ENCODE measurements at regions not wholly inside any gene's neighbourhood (a gene's known extent, or its start where the extent isn't known, plus 50 kb on each side); places are given as distances from the start of the nearest gene placed in this dataset.
A peak's percentile ranks its signal among the peaks of the same experiment; 100 is the strongest.
"Not testable (repeated sequence)": the region's sequence is repeated elsewhere in the genome, so short reads cannot be mapped to it uniquely, and the experiment has no call there.

DNA sequence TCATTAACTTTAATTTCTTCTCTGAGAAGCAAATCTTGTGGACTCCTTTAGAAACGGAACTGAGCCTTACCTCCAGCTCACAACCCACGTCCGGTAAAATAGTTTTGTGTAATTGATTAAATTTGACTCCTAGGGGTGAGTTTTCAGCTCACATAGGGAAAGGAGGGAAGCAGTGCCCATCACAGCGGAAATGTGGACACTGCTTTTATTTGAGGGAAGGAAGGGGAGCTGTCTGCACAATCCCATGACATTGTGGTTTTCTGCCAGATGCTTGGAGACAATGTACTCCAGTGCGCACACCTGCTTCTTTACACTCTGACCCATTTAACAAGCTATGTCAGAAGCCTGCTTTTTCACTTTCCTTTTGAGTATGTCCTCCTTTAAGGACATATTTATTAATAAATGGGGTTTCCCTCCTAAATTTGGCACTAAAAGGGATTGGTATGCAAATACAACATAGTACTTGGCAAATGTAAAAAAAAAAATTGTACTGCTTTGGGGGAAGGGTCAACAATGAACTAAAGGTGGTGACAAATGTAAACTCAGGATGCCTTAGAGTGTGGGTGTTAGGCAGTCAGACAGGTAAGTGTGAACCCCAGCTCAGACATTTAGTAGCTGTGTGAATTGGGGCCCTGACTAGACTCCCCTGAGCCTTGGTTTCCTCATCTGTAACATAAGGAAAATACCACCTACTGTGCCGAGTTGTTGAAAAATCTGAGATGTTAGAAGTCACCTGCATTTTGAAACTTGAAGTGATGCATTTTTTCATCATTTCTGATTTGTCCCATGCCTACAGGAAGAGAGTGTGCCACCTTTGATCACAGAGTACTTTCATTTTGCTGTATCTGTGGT is 90.2 kb upstream of the KLF6 start:
- no peaks in the 10 kb centered on the region for H4K20me1 ChIP-seq (ENCODE audit: control insufficient read depth, insufficient read depth, low read length, poor library complexity, severe bottlenecking)
- no peaks in the 10 kb centered on the region for H3K27me3 ChIP-seq (replicated peaks in 1 of 4; ENCODE audit: control extremely low read depth in 1 of 4, control insufficient read depth in 3 of 4, insufficient read depth in 4 of 4, low read length in 3 of 4)
- H3K4me2 ChIP-seq (replicated peaks; ENCODE audit: low read depth, low read length, poor library complexity, severe bottlenecking): peak overlapping the region; percentile 71
- ChIA-PET CTCF (interaction anchor here (0.7 to 2.3 kb wide), 8 partner anchors 11 to 90 kb away, joined by 3 to 11 read pairs (median 3); partner anchors contain the start of gene KLF6), POLR2A (interaction anchor here (0.7 to 1.8 kb wide), 8 partner anchors 9 to 139 kb away, joined by 3 to 23 read pairs (median 4); partner anchors contain the start of gene KLF6)
- peaks cover 44 to 50% of the 10 kb centered on the region in 2 donors for H3K4me1 ChIP-seq (ENCODE audit: control insufficient read depth in 2 of 2, insufficient read depth in 2 of 2, low read length in 2 of 2)
- DNase-seq (peak; percentile 92), ATAC-seq (ENCODE audit: low read depth) (peak; percentile 59)
- H3K27ac ChIP-seq (ENCODE audit: low read length in 2 of 2): peak overlapping the region; percentile 89 to 99
- H2AFZ ChIP-seq (ENCODE audit: insufficient read depth, low read depth, low read length, poor library complexity, severe bottlenecking): no peak overlapping the region
- TF ChIP-seq, protein P1, sequence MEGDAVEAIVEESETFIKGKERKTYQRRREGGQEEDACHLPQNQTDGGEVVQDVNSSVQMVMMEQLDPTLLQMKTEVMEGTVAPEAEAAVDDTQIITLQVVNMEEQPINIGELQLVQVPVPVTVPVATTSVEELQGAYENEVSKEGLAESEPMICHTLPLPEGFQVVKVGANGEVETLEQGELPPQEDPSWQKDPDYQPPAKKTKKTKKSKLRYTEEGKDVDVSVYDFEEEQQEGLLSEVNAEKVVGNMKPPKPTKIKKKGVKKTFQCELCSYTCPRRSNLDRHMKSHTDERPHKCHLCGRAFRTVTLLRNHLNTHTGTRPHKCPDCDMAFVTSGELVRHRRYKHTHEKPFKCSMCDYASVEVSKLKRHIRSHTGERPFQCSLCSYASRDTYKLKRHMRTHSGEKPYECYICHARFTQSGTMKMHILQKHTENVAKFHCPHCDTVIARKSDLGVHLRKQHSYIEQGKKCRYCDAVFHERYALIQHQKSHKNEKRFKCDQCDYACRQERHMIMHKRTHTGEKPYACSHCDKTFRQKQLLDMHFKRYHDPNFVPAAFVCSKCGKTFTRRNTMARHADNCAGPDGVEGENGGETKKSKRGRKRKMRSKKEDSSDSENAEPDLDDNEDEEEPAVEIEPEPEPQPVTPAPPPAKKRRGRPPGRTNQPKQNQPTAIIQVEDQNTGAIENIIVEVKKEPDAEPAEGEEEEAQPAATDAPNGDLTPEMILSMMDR (IDR thresholded peaks at IDR 0.05): no peak
- TF ChIP-seq EZH2 (IDR thresholded peaks at IDR 0.05; ENCODE audit: borderline replicate concordance, insufficient read depth, low read depth, low read length, poor library complexity, severe bottlenecking): no peak
- no peaks in the 10 kb centered on the region for H3K9me3 Mint-ChIP-seq (ENCODE audit: insufficient read depth)
- H3K9ac ChIP-seq (ENCODE audit: low read length): peak overlapping the region; percentile 62
- H3K4me1 Mint-ChIP-seq: peaks cover 52% of the 10 kb centered on the region
- no peaks in the 10 kb centered on the region for H3K36me3 ChIP-seq (replicated peaks in 1 of 2; ENCODE audit: control extremely low read depth in 1 of 2, control insufficient read depth in 1 of 2, extremely low read depth in 1 of 2, insufficient read depth in 2 of 2, low read length in 1 of 2)
- H3K9me3 ChIP-seq (ENCODE audit: control extremely low read depth in 1 of 3, control insufficient read depth in 2 of 3, insufficient read depth in 1 of 3, low read length in 2 of 3): no peaks in the 10 kb centered on the region
- no peaks in the 10 kb centered on the region for H3K79me2 ChIP-seq (ENCODE audit: control insufficient read depth, insufficient read depth, low read length)
- intact Hi-C loops (cut with micrococcal nuclease): loop anchor here (1.0 to 10.0 kb wide), 5 partner anchors 27 to 780 kb away; no protein-coding TSS in a partner anchor
- peak overlapping the region; percentile 80 for H3K4me3 Mint-ChIP-seq
- no peaks in the 10 kb centered on the region for H3K27me3 Mint-ChIP-seq
- H3K4me3 ChIP-seq (ENCODE audit: control extremely low read depth in 1 of 5, extremely low read depth in 1 of 5, insufficient read depth in 1 of 5, low read depth in 2 of 5, low read length in 4 of 5): peak overlapping the region in 3 of 5 experiments; percentile 2 to 18 (median 10)
- 17% methylated on average over 1 of the region's 6 CpGs for WGBS (ENCODE audit: insufficient coverage)
- peak overlapping the region; percentile 99 for H3K27ac Mint-ChIP-seq

DNA sequence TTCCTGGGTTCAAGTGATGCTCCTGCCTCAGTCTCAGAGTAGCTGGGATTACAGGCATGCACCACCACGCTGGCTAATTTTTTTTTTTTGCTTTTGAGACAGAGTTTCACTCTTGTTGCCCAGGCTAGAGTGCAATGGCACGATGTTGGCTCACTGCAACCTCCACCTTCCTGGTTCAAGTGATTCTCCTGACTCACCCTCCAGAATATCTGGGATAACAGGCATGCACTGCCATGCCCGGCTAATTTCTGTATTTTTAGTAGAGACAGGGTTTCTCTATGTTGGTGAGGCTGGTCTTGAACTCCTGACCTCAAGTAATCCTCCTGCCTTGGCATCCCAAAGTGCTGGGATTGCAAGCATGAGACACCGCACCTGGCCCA is 89.6 kb upstream of the KLF6 start:
- peak overlapping the region; percentile 71 for H3K4me2 ChIP-seq (replicated peaks; ENCODE audit: low read depth, low read length, poor library complexity, severe bottlenecking)
- not testable (repeated sequence) for H3K36me3 ChIP-seq (replicated peaks in 1 of 2; ENCODE audit: control extremely low read depth in 1 of 2, control insufficient read depth in 1 of 2, extremely low read depth in 1 of 2, insufficient read depth in 2 of 2, low read length in 1 of 2); H3K9me3 ChIP-seq (ENCODE audit: control extremely low read depth in 1 of 3, control insufficient read depth in 2 of 3, insufficient read depth in 1 of 3, low read length in 2 of 3); H3K9me3 Mint-ChIP-seq (ENCODE audit: insufficient read depth); DNase-seq; H3K27me3 ChIP-seq (replicated peaks in 1 of 4; ENCODE audit: control extremely low read depth in 1 of 4, control insufficient read depth in 3 of 4, insufficient read depth in 4 of 4, low read length in 3 of 4); ATAC-seq (ENCODE audit: low read depth); H3K79me2 ChIP-seq (ENCODE audit: control insufficient read depth, insufficient read depth, low read length); H3K27me3 Mint-ChIP-seq; H2AFZ ChIP-seq (ENCODE audit: insufficient read depth, low read depth, low read length, poor library complexity, severe bottlenecking); H4K20me1 ChIP-seq (ENCODE audit: control insufficient read depth, insufficient read depth, low read length, poor library complexity, severe bottlenecking)
- intact Hi-C loops (cut with micrococcal nuclease): loop anchor here (10.0 kb wide), 4 partner anchors 160 to 780 kb away; no protein-coding TSS in a partner anchor
- peaks cover 44 to 50% of the 10 kb centered on the region in 2 donors for H3K4me1 ChIP-seq (ENCODE audit: control insufficient read depth in 2 of 2, insufficient read depth in 2 of 2, low read length in 2 of 2)
- H3K27ac ChIP-seq (ENCODE audit: low read length in 2 of 2): peak overlapping the region; percentile 89 to 99
- ChIA-PET CTCF (interaction anchor here (0.7 to 2.3 kb wide), 5 partner anchors 21 to 63 kb away, joined by 3 to 11 read pairs (median 3); no protein-coding TSS in a partner anchor), POLR2A (interaction anchor here (0.8 to 1.8 kb wide), 5 partner anchors 23 to 89 kb away, joined by 3 to 23 read pairs (median 3); partner anchors contain the start of gene KLF6)
- H3K4me1 Mint-ChIP-seq: peaks cover 52% of the 10 kb centered on the region
- H3K4me3 ChIP-seq (ENCODE audit: control extremely low read depth in 1 of 5, extremely low read depth in 1 of 5, insufficient read depth in 1 of 5, low read depth in 2 of 5, low read length in 4 of 5): peak overlapping the region in 3 of 5 experiments; percentile 2 to 18 (median 10)
- H3K27ac Mint-ChIP-seq: peak overlapping the region; percentile 99
- WGBS (ENCODE audit: insufficient coverage): 57% methylated on average over 3 of the region's 4 CpGs
- peak overlapping the region; percentile 80 for H3K4me3 Mint-ChIP-seq
- H3K9ac ChIP-seq (ENCODE audit: low read length): peak overlapping the region; percentile 62

All from B cell (primary cell).